ENCODE measurements at regions not wholly inside any gene's neighbourhood (a gene's known extent, or its start where the extent isn't known, plus 50 kb on each side); places are given as distances from the start of the nearest gene placed in this dataset.
"Not testable (repeated sequence)": the region's sequence is repeated elsewhere in the genome, so short reads cannot be mapped to it uniquely, and the experiment has no call there.

DNA sequence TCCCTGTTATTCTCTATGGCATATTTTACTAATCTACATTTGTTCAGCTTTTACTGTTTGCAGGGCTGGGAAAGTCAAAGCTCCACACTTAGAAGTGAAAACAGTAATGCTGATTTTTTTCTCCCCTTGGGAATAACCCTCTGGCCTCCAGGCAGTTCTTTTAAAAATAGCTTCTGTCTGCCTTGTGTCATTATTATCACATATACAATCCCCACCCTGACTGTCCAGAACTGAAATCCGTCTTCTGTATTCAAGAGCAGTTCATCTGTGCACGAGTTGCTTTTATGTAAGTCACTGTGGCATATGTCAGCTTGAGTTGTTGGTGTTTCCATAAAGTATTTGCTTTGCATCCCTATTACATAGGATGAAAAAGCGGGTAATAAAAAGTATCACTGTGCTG, 1221.1 kb upstream of the CELF2 start:
- DNase-seq (ENCODE audit: low read depth in 2 of 2, low spot score in 1 of 2): no peak

DNA sequence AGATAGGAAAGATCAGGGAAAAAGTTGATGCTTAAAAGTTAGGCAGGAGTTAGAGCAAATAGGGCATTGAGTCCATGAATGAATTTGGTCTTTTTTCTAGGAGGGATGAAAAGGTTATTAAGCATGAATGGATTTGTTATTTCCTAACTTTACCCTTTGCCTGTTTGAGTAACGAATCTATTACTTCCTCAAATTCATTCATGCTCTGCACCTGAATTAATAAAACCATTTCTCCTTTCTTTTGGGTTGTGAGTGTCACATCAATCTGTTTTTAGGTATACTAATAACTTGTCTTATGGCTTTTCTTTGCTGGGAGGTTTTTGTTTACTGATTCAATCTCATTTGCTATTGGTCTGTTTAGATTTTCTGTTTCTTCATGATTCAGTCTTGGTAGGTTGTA, 1217.7 kb upstream of the CELF2 start:
- DNase-seq (ENCODE audit: low read depth in 2 of 2, low spot score in 1 of 2): no peak

GRCh38 chr10:9800571-9800970, 1217.1 kb upstream of the CELF2 start:
- no peak for DNase-seq (ENCODE audit: low read depth in 2 of 2, low spot score in 1 of 2)

DNA sequence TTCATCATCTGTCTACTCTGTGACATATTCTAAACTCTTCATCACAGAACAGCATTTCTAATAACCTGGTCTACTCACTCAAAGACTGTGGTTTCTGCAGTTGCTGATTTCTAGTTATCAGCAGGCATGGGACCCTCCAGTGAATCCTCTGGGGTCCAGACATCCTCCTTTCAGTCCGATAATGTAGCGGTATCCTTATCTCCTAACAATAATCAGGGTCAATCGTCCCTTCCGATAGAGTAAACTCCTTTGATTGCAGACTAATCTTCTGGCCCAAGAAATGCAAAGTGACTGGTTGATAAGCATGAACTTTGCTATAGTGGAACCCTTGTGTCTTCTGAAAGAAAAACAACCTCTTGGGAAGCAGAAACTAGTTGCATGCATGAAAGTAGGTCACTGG, 1209.8 kb upstream of the CELF2 start:
- no peak for DNase-seq (ENCODE audit: low read depth in 2 of 2, low spot score in 1 of 2)

GRCh38 chr10:9811601-9812000, 1206.1 kb upstream of the CELF2 start:
- no peak for DNase-seq (ENCODE audit: low read depth in 2 of 2, low spot score in 1 of 2)

GRCh38 chr10:9814285-9814864, 1203.3 kb upstream of the CELF2 start:
- no peak for DNase-seq (ENCODE audit: low read depth in 2 of 2, low spot score in 1 of 2)

DNA sequence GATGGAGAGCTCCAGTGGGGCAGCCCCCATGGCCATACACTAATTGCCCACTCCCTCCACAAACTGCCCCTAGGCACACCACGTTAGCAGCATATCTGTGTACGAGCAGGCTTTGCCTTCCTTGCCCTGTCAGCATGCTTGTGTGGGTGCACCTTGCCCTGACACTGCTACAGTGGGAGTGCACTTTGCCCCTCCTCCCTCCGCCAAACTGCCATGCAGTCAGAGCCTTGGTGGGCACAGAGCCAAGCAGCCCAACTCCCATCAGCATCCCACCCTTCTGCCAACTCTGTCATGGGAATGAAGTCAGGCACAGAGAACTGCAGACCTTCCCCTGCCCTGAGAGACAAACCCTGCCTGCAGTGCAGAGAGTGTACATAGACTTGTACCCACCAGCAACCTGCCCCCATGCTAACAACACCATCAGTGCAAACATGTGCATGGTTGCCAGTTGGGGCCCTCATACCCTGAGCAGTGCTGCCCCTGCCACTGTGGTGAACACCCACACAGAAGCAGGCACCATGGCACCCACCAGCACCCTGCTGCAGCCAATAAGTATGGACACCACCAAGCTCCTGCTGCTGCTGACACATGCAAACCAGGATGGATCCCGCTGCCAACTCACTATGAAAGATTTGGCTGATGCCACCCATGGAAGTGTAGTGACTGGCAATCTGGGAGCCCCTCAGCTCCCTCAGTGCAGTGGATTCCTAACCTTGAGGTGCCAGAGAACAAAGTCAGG, 1197.7 kb upstream of the CELF2 start:
- no peak for DNase-seq (ENCODE audit: low read depth in 2 of 2, low spot score in 1 of 2)

DNA sequence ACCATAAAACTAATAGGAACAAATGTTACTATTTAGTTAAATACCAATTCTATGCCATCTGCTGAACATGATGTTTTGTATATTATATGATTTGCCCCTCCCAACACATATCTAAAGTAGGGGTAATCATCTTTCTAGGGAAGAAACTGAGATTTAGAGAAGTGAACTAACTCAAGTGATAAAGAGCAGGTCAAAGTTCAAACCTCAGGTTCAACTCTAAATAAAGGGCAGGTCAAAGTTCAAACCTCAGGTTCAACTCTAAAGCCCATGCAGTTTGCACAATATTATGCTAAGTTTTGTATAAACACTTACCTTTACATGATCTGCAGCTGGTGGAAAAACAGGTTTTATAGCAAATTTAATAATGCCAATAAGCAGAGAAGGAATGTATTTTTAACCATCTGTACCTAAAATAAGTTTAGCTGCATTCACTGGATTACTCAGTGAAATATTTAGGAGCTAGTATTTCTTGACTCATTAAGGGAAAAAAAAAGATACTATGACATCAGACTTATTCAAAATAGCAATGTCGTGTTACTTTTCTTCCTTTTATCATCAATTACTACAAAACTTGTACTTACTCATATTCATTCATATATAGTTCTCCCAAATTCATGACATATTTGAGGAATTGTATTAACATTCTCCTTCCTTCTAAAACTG, 1194.3 kb upstream of the CELF2 start:
- no peak for DNase-seq (ENCODE audit: low read depth in 2 of 2, low spot score in 1 of 2)

DNA sequence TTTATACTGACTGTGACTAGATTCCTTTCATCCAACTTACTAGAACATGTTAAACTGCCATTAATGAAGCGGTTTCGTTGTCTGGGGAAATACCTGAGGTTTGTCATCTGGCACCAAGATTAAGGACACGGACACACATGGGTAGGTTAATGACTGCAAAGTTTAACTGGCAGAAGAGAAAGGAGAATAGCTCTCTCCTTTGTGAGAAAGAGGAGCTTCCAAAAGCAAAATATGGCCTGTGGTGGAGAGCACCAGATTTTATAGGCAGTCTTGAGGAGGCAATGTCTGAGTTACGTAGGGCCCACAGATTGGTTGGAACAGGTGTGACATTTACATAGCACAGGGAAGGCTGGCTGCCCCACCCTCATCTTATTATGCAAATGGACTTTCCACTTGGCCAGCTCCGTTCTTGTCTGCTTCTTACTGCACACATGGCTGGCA, 1193.0 kb upstream of the CELF2 start:
- DNase-seq (ENCODE audit: low read depth in 2 of 2, low spot score in 1 of 2): no peak

DNA sequence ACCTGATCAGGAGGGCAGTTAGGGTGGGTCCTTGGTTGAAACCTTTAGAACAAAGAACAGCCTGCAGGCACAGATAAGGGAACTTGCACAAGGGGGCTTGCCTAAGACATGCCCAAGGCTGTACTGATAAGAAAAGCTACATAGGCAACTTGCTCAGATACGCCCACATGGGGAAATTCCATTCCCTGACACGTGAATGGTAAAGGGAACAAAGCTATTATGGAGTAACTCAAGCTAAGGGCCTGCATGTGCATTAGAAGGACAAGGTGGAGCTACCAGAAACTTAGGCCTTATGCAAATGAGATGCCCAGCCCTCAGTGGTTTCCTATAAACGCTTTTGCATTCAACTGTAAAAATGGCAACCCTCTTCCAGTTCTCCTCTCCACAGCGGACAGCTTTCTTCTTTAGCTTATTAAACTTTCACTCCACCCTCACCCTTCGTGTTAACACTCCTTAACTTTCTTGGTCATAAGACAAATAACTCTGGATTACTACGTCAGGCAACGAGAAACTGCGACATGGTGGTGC, 1192.1 kb upstream of the CELF2 start:
- no peak for DNase-seq (ENCODE audit: low read depth in 2 of 2, low spot score in 1 of 2)

GRCh38 chr10:9828110-9828509, 1189.6 kb upstream of the CELF2 start:
- DNase-seq (ENCODE audit: low read depth in 2 of 2, low spot score in 1 of 2): no peak

GRCh38 chr10:9833942-9834341, 1183.7 kb upstream of the CELF2 start:
- no peak for DNase-seq (ENCODE audit: low read depth in 2 of 2, low spot score in 1 of 2)

DNA sequence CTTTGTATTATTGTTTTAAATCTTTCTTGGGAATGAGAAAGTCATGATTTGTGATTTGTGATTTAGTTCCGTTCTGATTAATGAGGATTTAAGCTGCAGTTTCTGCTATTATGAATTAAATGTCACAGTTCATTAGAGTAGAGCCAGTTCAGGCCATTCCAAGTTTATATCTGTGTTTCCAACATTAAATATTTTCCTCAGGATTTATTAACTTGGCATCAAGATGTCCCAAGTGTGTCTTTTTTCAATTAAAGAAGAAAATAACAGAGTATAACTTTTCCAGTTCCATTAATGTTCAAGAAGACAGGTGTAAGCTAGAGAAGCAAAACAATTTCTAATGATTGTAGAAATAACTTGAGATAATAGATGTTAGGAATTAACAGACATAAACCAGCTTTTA, 1183.2 kb upstream of the CELF2 start:
- DNase-seq (ENCODE audit: low read depth in 2 of 2, low spot score in 1 of 2): no peak

GRCh38 chr10:9845075-9845474, 1172.6 kb upstream of the CELF2 start:
- DNase-seq (ENCODE audit: low read depth in 2 of 2, low spot score in 1 of 2): no peak

GRCh38 chr10:9848278-9848677, 1169.4 kb upstream of the CELF2 start:
- DNase-seq (ENCODE audit: low read depth in 2 of 2, low spot score in 1 of 2): no peak

GRCh38 chr10:9848981-9849380, 1168.7 kb upstream of the CELF2 start:
- no peak for DNase-seq (ENCODE audit: low read depth in 2 of 2, low spot score in 1 of 2)

GRCh38 chr10:9850415-9850814, 1167.3 kb upstream of the CELF2 start:
- no peak for DNase-seq (ENCODE audit: low read depth in 2 of 2, low spot score in 1 of 2)

DNA sequence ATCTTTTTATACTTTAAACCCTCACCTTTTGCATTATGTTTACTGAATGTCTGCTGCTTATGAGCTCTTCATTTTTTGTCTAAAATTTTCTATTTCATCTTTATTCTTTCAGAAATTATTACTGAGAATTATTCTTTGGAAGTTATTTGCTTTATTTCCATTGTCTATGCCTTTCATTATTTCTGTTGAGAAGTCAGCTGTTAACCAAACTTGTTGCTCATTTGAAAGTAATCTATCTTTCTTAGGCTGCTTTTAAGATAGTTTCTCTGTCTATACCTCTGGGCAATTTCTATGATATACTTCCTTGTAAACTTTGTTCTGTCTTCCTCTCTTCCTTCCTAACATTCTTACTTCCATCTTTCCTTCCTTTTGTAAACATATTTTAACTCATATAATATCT, 1165.9 kb upstream of the CELF2 start:
- DNase-seq (ENCODE audit: low read depth in 2 of 2, low spot score in 1 of 2): no peak

DNA sequence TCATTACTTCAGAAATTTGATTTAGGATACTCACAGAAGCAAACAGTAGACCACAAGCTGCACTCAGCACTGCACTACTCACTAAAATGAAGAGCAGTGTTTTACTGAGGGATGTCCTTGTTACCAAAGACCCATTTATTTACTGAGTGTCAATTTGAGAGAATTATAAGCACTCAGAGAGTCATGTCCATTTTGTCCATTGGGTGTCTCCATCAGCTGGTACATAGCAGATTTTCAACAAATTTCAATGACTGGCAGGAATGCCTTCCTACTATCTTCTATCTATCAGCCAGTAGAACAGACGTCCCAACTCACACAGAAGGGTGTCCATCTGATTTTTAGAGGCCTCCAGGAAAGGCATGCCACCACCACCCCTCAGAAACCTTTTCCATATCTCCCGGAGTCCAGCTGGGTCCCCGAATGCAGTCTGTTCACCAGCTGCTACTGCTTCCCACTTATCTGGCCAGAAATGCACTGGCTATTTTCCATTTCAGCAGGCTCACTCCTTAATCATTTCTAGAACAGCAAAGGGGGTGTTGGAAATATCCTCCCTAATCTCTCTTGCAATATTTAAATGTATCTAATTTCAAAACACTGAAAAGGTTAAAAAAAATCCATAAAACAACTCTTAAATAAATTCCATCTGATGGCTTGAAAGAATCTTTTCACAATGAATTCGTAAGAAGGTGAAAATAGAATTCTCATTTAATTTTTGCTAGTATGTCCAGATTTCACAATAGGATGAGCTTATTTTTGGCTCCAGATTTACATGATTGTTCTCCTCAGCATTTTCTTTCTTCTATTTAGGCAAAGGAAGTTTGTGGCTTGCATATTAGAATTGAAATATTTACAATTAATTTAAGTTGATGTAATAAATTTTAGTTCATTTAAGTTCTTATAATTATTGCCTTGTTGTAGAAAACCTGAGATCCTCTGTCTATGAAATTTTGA, 1164.0 kb upstream of the CELF2 start:
- no peak for DNase-seq (ENCODE audit: low read depth in 2 of 2, low spot score in 1 of 2)

- not testable (repeated sequence) for DNase-seq (ENCODE audit: low read depth in 2 of 2, low spot score in 1 of 2)
These were observed 1162.2 kb upstream of the CELF2 start for GRCh38 chr10:9855451-9855850.

DNA sequence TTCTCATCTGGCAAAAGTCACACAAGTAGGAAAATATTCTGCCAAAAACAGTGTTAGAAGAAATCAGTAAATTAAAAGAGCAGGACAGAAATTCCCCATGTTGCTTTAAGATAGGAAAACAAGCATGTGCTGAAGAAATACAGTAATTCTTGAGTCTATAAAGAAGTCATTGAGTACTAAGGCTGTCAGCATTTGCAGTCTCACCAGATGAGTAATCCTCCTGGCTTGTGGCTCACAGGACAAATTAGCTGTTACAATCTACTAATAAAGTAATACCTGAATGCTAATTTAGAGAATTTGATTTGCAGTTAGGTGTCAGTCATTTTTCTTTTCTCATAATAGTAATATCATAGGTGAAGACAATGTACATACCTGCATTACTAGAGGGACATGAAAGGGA, 1158.9 kb upstream of the CELF2 start:
- DNase-seq (ENCODE audit: low read depth in 2 of 2, low spot score in 1 of 2): no peak
